C1 segment of cervical spinal cord (tissue), 14 donors: ENCODE measurements at regions not wholly inside any gene's neighbourhood (a gene's known extent, or its start where the extent isn't known, plus 50 kb on each side); places are given as distances from the start of the nearest gene placed in this dataset.

Experiments
- DNase-seq, 14 donors: peaks; one replicate each; lab custom pipeline; 2025; lab: John Stamatoyannopoulos, UW

DNA sequence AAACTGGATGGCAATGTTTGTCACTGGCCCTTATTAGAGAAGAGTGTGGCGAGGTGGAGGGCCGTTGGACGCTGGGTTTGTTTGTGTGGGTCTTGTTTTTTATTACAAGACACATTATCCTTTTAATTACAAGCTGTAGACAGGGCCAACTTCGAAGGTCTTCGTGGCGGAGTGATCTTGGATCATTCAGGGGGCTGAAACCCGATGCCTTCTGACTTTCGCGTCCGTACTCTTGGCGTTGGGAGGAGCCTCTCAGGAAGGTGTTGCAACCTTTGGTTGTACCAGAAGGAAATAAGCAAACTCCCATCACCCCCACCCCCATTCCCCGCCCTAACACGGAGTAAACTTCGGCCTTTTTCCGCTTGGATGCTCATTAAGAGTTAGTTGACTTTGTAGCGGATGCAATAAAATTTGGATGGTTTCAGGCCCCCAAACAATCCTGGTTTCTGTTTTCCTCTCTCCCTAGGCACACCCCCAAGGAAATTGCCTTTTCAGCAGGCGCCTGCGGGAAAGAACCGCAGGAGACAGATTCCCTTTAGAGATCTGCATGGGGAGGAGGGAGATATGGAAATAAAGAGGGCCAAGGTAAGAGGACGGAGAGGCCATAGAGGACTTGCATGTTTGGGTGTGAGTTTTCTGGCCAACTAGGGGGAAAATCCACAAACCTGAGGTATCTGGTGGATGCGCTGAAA, 294.5 kb upstream of the NFE2L3 start:
- no peak for DNase-seq

DNA sequence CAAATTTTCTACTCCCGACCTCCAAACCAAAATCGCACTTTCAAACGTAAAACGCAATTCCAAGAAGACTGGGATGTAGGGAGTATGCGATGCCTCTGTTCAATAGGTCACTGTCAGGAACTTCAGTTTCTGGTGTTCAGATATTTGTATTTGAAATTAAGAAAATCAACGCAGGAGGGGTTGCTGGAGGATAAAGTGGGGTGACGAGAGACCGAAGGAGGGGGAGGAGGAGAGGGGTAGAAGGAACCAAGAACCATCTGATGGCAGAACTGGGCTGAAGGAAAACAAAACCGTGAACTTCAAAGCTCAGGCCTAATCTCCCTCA, 293.8 kb upstream of the NFE2L3 start:
- DNase-seq, result no peak

- DNase-seq, result no peak
Observed at GRCh38 chr7:25858525-25859411, 293.2 kb upstream of the NFE2L3 start.

- no peak for DNase-seq
Observed at GRCh38 chr7:25859412-25860274, 292.4 kb upstream of the NFE2L3 start.

GRCh38 chr7:25860275-25861163, 291.5 kb upstream of the NFE2L3 start:
- peak in 1 of 14 donors; percentile 20 for DNase-seq

- DNase-seq, result no peak
Observed at GRCh38 chr7:25861164-25861496, 290.9 kb upstream of the NFE2L3 start.

GRCh38 chr7:25861601-25862260, 290.3 kb upstream of the NFE2L3 start:
- no peak for DNase-seq

DNA sequence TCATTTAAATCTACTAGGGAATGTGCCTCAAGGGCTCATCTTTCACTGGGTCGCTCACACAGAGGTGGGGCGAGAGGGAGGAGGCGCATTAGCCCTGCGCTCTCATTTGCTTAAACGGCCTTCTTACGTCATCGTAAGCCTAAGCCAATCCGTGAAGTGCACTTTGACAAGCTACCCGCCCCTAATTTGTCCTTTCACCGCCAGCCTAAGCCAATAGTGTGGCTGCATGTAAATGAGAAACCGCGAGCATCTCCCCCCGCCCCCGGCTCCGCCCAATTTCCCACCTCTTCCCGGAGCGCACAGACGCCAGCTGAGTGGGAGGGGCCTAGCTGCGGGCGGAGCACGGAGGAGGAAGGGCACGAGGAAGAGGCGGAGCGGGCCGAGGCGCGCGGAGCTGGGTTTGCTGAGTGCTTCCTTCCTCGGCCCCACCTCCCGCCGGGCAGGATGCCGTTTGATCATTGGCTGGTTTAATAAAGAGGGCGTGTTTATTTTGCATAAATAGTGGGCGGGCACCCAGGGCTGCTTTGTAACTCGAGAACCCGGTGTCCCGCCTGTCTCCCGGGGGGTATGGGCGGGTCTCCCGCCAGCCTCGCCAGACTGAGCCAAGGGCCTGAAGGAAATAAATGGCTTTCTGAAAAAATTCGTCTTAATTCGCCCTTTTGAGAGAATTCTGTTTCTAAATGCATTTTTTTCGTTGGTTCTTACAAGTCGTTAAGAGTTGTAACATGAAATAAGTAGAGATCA, 289.6 kb upstream of the NFE2L3 start:
- DNase-seq, result peak in 6 of 14 donors; percentile 14 to 53 (median 33)

GRCh38 chr7:25863005-25863728, 288.8 kb upstream of the NFE2L3 start:
- no peak for DNase-seq

GRCh38 chr7:25863729-25864110, 288.3 kb upstream of the NFE2L3 start:
- DNase-seq, result no peak

GRCh38 chr7:25864511-25864910, 287.5 kb upstream of the NFE2L3 start:
- no peak for DNase-seq

GRCh38 chr7:25864943-25865751, 286.9 kb upstream of the NFE2L3 start:
- no peak for DNase-seq

- no peak for DNase-seq
Observed at GRCh38 chr7:25868509-25868908, 283.5 kb upstream of the NFE2L3 start.

DNA sequence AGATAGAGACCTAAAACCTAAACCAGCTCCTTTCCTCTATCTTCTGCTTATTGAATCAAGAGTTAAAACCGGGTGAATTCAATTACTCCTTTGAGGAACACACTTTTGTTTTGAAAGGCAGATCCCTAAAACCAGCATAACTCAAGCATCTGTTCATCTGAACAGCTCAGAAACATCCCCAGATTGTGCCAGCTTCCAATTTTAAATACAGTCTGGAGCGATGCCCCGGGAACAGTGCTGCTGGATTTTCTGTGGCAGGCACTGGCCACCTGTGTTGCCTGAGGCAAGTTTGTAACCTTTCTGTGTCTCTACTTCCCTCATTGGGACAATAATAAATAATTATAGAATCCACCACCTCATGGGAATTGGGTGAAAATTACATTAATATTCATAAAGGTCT, 281.4 kb upstream of the NFE2L3 start:
- no peak for DNase-seq

DNA sequence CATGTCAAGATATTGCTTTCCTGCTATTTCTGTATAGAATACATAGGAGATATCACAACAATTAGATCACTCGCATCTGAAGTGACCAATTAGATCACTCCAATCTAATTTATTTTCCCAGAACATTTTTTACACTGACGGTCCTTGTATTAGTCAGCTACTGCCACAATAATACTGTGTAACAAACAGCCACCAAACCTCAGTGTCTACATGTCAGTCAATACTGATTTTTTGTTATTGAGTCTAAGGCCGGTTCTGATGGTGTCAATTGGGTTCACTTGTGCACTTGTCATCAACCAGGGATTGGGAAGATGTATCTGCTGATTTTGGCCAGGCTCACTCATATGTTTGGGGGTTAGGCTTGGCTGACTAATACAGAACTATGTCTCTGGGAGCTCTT, 275.9 kb upstream of the NFE2L3 start:
- no peak for DNase-seq

DNA sequence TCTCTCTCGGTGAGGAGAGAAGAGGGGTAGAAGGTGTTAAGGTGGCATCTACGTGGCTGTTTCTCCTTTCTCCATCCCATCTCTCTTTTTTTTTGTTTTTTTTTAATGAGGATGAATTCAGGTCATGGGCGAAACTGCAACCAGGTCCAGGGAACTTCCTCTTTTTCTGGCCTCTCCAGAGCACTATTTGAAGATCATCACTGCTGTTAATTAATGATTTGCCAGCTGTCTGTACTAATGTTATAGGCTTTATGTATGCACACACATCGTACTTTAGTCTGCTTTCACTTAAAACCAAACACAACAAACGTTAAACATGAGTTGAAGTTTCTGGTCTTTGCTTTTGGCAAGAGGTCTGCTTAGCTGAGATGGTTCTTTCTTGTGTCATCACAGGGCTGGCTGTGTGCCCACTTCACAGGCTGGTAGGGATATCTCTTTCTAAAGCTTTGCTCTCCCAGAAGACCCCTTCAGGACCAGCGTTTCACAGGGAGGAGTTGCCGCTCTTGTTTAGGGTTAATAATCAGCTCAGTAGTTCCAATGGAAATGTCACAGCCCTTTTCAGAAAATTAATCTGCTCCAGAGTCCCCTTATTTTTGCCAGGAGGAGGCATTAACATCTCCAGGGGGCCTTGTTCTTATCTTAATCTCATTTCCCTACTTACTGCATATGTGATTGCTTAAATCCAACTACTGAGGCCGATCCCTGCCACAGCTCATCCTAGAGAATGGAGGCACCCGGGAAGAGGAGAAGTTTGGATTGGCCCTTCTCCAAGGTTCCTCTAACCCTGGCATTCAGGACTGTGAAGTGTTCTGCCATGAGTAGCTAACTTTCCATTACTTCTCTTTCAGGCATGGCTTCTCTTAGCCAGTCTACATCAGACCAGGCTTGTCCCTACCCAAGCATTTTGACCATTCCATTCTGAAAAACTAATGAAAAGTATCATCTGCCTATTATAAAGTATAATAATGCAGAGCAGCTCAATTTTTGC, 273.9 kb upstream of the NFE2L3 start:
- no peak for DNase-seq

GRCh38 chr7:25879799-25880198, 272.2 kb upstream of the NFE2L3 start:
- no peak for DNase-seq
